Fibroblast of lung (primary cell): ENCODE measurements at regions not wholly inside any gene's neighbourhood (a gene's known extent, or its start where the extent isn't known, plus 50 kb on each side); places are given as distances from the start of the nearest gene placed in this dataset.

Experiments
- CTCF ChIP-seq, 2 donors: IDR thresholded peaks in 1 of 2; conservative IDR thresholded peaks in 1 of 2; 1 replicate in 1 of 2; 2 replicates in 1 of 2; pipeline ENCODE4 v1.5.1; 2011 to 2012; ENCODE audit warnings: low read length in 2 of 2, control low read depth in 1 of 2, inconsistent platforms in 1 of 2, low read depth in 1 of 2, mild to moderate bottlenecking in 1 of 2
- EZH2 ChIP-seq: IDR thresholded peaks from 2 replicates; pipeline ENCODE4 v1.5.1; 2012; ENCODE audit warnings: low read length, control low read depth, mild to moderate bottlenecking; ENCODE audit errors: missing control alignments

GRCh38 chr5:90173299-90174030 lies 236.1 kb downstream of the CETN3 start:
- TF ChIP-seq CTCF (conservative IDR thresholded peaks at IDR 0.05 in 1 of 2, IDR thresholded peaks at IDR 0.05 in 1 of 2; ENCODE audit: low read depth in 1 of 2, low read length in 2 of 2) (no peak), EZH2 (no peak)
